GM21515 (cell line): ENCODE measurements at regions not wholly inside any gene's neighbourhood (a gene's known extent, or its start where the extent isn't known, plus 50 kb on each side); places are given as distances from the start of the nearest gene placed in this dataset.

ENCODE experiments used
- ATAC-seq: cut with Tn5 transposase; IDR thresholded peaks from one replicate; pipeline ENCODE4 v1.9.1; 2021; ENCODE audit not compliant: unreplicated experiment

DNA sequence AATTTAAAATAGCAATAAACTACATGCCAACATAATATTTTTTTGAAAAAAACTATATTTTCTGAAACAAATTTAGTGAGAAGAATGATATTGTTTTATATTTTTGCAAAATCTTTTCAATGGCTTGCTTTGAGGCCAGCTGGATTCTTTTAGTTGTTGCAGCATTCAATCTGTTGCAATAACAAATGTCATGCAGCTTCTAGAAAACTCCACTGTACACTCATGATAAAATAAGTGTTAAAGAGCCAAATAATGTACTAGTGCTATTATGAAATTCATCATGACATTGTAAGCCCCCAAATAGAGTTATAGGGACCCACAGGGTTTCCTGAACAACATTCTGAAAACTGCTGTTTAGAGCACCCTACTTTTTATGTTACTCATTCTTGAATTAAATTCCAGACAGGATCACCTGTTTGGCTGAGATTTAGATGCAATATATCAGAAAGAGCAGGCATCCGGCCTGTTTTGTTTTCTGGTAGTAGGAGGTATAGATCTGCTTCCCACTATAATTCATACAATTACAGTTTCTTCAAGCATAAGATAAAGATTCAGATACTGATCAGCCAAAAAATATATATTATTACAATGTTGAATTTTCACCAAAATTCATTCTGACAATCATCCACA is 703.0 kb upstream of the ZNF385D start:
- no peak for ATAC-seq

DNA sequence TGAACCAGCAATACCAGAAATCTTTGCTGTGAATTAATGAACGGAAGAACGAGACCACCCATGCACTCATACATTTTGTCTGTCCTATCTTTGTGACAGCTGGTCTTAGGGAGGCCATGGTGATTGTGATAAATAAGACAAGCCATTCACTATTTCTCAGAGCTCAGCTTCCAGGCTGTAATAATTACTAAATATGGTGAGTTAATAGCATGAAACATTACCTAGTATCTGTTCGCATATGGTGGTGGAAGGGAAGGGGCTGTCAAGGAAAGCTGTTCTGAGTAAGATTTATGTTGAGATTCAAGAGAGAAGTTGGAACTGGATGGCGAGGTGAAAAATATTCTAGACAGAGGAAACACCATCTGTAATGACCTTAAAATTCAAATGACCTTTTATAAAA is 719.0 kb upstream of the ZNF385D start:
- no peak for ATAC-seq

GRCh38 chr3:22471557-22471956 is 720.5 kb upstream of the ZNF385D start:
- no peak for ATAC-seq

- ATAC-seq = no peak
These were observed 723.9 kb upstream of the ZNF385D start for GRCh38 chr3:22474706-22475445.

DNA sequence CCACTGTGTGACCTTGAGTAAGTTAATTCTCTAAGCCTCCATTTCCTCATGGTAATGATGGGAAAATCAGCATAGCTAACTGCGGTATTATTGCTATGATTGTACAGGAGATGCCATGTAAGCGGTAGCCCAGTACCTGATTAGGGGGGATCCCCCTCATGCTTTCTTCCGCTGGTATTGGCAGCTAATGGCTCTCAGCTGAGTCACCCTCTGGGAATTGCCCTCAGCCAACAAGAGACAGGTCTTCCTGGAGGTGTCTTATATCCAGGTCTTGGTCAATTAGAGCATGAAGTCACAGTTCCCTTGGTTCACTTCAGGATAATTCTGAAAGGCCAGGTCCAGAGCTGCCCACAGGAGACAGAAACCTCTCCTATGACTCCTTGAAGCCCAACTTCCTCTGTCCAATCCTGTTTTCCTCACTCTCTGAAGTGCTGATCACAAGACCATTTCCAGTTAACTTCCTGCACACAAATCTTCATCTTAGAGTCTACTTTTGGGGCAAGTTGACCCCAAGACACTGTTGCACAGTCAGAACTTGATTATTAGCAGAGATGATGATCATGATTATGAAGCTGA is 724.7 kb upstream of the ZNF385D start:
- no peak for ATAC-seq

GRCh38 chr3:22476976-22477375 is 726.0 kb upstream of the ZNF385D start:
- ATAC-seq = no peak

DNA sequence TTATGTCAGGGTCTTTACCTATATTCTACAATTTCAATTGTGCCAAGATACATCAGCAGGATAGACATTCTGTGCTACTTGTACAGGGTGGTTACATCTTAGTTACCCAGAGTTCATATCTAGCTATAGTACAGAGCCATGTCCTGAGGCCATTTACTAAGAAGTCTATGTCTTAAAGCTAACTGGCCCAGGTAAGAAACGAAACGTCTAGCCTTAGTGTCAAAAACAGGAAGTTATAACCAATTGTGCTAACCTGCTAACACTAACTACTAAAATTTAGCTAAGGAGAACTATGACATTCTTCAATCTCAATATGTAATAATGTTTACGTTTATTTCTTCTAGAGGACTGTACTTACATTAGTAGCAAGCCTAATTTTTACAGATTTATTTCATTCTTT is 717.2 kb upstream of the UBE2E2 start:
- no peak for ATAC-seq

GRCh38 chr3:22490747-22491146 is 712.4 kb upstream of the UBE2E2 start:
- ATAC-seq = no peak

GRCh38 chr3:22491344-22491743 is 711.8 kb upstream of the UBE2E2 start:
- no peak for ATAC-seq

- ATAC-seq = no peak
These were observed 710.8 kb upstream of the UBE2E2 start for GRCh38 chr3:22492342-22492741.

DNA sequence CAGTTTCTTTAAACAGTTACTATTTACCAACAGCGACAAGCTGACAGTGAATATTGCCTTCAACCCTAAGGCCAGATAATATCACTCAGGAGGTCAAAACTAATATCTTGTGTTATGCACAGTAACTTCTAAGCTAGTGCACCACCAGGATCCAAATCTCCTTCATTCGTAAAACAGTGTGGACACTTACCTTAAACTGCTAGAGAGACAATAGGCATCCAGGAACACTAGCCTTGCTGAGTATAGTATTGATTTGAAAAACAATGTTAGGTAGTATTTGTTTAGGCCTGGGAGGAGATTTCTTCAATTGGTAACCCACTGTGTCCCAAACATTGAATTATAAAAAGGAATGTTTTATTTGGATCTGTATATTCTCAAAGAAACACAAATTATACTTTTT is 707.9 kb upstream of the UBE2E2 start:
- no peak for ATAC-seq

DNA sequence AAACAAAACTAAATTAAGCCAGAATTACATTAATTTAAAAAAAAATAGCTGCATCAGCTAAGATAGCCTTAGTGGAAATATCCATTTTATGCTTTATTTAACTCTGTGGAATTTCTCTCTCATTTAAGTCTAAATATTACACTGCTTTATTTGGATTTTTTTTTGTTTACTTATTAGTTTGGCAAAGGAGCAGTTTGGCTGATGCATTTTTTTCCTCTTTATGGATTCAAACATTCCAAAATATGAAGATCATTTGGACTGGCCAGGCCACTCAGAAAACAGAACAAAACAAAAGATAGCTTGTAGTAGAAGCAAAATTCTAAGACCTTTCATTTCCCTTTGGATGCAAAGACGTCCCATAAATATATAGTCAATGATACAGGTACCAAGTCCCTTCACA is 707.3 kb upstream of the UBE2E2 start:
- no peak for ATAC-seq

DNA sequence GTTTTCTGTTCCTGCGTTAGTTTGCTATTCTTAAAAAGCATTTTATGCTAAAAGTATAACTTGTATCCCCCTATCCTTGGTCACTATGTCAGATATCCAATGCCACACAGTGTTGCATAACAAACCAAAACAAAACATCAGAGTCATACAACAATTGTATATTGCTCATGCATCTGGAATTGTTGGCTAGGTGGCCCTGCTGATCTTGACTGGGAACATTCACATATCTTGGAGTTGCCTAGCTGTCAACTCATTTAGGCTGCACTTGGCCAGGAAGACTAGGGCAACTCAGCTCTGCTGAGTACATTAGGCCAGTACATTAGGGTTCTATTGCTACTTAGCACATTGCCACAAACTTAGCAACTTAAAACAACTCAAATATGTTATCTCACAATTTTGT is 706.5 kb upstream of the UBE2E2 start:
- ATAC-seq = no peak

- ATAC-seq = no peak
These were observed 696.3 kb upstream of the UBE2E2 start for GRCh38 chr3:22506871-22507270.

DNA sequence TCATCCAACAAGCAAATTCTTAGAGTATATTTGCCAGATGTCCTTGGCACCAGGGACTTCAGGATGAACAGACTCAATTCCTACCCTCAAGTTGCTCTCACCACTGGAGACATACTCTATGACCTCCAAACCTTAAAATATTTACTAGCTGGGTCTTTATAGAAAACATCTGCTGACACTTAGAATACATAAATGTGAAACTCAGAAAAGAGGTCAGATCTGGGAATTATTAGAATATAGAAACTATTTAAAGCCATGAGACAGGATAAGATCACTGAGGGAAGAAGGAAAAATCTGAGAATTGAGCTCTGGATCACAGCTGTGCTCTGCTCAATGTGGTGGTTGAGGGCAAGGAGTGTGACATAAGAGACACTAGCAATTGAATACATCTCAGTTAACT is 695.4 kb upstream of the UBE2E2 start:
- no peak for ATAC-seq

- no peak for ATAC-seq
These were observed 679.2 kb upstream of the UBE2E2 start for GRCh38 chr3:22523925-22524324.

DNA sequence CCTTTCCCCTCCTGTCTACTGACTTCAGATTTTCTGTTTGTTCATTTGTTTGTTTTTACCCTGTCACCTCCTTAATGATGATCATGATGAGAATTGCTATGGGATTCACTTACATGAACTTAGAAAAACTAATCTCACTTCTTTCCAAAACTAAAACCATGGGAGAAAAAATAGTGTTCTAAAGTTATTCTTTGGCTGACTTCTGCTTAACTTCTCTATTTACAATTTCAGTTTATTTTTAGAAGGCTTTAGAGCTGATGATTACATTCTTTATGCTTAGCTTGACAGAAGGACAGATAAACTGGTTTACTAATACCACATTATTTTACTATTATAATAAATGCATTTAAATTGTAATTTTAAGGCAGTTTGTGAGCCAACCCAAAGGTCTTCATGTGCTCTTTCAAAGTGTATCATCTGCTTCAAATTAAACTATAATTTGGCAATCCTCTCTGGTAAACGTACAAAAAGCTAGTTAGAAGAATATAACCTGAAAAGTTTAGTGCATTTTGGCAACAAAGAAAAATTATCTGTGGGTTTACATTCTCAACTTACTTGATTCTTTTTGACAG is 676.8 kb upstream of the UBE2E2 start:
- no peak for ATAC-seq

DNA sequence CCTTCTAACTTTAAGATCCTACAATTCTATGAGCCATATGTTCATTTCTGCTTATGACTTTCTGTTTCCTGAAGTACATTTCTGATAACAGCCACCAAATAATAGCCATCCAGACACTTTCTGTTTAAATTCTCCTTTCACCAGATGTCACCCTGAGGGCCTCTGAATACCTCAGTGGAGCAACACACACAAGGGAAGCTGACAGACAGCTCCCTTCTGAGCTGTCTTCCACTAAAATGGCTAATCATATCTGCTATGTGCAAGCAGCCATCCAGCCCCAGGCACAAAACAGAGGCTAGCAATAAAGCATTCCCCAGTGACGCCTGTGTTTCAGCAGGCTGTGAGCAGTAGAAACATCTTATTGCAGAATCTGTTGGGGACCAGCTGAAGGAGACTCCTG is 666.6 kb upstream of the UBE2E2 start:
- no peak for ATAC-seq

DNA sequence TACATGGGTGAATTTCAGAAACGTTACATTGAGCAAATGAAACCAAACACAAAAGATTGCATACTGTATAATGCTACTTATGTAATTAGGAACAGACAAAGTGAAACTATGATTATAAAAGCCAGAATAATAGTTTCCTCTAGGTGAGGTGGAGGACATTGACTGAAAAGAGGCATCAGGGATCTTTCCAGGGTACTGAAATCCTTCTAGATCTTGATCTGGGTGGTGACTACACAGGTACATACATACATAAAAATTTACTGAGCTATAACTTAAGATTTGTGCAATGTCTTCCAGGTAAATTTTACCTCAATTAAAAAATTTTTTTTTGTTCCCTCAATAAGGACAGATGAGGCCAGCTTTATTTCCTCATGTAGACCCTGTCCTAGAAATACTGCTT is 665.6 kb upstream of the UBE2E2 start:
- no peak for ATAC-seq

- no peak for ATAC-seq
These were observed 660.8 kb upstream of the UBE2E2 start for GRCh38 chr3:22542311-22542710.

- ATAC-seq = no peak
These were observed 647.2 kb upstream of the UBE2E2 start for GRCh38 chr3:22555753-22556435.

DNA sequence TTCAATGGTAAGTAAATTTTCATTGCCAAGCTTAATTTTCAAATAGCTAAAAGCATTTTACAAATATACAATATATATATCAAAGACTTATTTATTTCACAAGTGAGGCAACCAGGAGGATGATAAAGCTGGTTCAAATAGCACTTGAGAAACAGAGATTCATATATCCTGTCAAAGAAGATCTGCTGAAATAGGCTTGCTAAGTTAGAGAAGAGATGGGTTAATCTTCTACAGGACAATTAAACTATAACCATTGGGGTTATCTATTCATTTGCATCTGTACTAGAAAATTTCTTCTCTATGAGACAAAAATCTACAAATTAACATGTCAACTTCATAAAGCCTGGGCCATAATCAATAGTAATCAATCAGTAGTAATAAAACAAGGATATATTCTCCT is 637.7 kb upstream of the UBE2E2 start:
- ATAC-seq = no peak
